ENCODE measurements at regions not wholly inside any gene's neighbourhood (a gene's known extent, or its start where the extent isn't known, plus 50 kb on each side); places are given as distances from the start of the nearest gene placed in this dataset.

- Histone ChIP-seq H3K4me2 (ENCODE audit: low read length) (no peak overlapping the region), H2AK5ac (ENCODE audit: low read length) (no peak overlapping the region), H3K9me3 (ENCODE audit: insufficient read depth, low read depth, low read length) (peaks cover 10% of the 10 kb centered on the region), H2BK120ac (ENCODE audit: insufficient read depth, low read length, poor library complexity) (no peak overlapping the region), H3K4ac (ENCODE audit: low read depth, low read length) (no peak overlapping the region), H3K79me2 (ENCODE audit: control insufficient read depth, insufficient read depth, low read length, poor library complexity) (no peaks in the 10 kb centered on the region), H3K36me3 (ENCODE audit: control insufficient read depth in 1 of 2, insufficient read depth in 2 of 2, low read length in 2 of 2) (peaks cover 0 to 2% of the 10 kb centered on the region in 2 experiments), H2BK5ac (ENCODE audit: low read depth, low read length, poor library complexity) (no peak overlapping the region), H3K27ac (ENCODE audit: low read depth, low read length) (no peak overlapping the region), H3K14ac (ENCODE audit: low read length) (no peak overlapping the region), H3K79me1 (ENCODE audit: low read length) (no peaks in the 10 kb centered on the region), H4K91ac (ENCODE audit: low read depth, low read length) (no peak overlapping the region), H2BK12ac (ENCODE audit: low read length) (no peak overlapping the region), H4K12ac (ENCODE audit: low read depth, low read length) (no peak overlapping the region), H3K18ac (ENCODE audit: low read length) (no peak overlapping the region), H3K4me3 (ENCODE audit: low read depth, low read length) (no peak overlapping the region), H3K23ac (ENCODE audit: low read length) (no peak overlapping the region), H3K27me3 (ENCODE audit: insufficient read depth, low read length) (no peaks in the 10 kb centered on the region), H3K9ac (ENCODE audit: low read length) (no peak overlapping the region), H3K4me1 (ENCODE audit: control insufficient read depth in 1 of 2, insufficient read depth in 2 of 2, low read length in 2 of 2) (no peaks in the 10 kb centered on the region), H4K8ac (ENCODE audit: low read depth, low read length) (no peak overlapping the region), H2AFZ (ENCODE audit: insufficient read depth, low read length, poor library complexity) (no peak overlapping the region)
- WGBS (ENCODE audit: extremely low coverage, insufficient coverage, insufficient read length): no CpG with 5 or more reads among the region's 7 CpGs
- no peak for DNase-seq
Measured at GRCh38 chr18:44061438-44061837, 619.2 kb upstream of the SETBP1 start.

- no peak overlapping the region for H3K9ac ChIP-seq (ENCODE audit: low read length)
- no CpG with 5 or more reads among the region's 4 CpGs for WGBS (ENCODE audit: extremely low coverage, insufficient coverage, insufficient read length)
Measured at GRCh38 chr18:44062345-44062744, 618.3 kb upstream of the SETBP1 start.

GRCh38 chr18:44065206-44065605, 615.5 kb upstream of the SETBP1 start:
- H4K12ac ChIP-seq (ENCODE audit: low read depth, low read length): no peak overlapping the region
- no peak overlapping the region for H3K23ac ChIP-seq (ENCODE audit: low read length)
- peaks cover 0 to under 1% of the 10 kb centered on the region in 2 experiments for H3K36me3 ChIP-seq (ENCODE audit: control insufficient read depth in 1 of 2, insufficient read depth in 2 of 2, low read length in 2 of 2)
- no peaks in the 10 kb centered on the region for H3K79me2 ChIP-seq (ENCODE audit: control insufficient read depth, insufficient read depth, low read length, poor library complexity)
- H4K91ac ChIP-seq (ENCODE audit: low read depth, low read length): no peak overlapping the region
- no peak for DNase-seq
- H3K27ac ChIP-seq (ENCODE audit: low read depth, low read length): no peak overlapping the region
- H3K9me3 ChIP-seq (ENCODE audit: insufficient read depth, low read depth, low read length): peaks cover 7% of the 10 kb centered on the region
- no peak overlapping the region for H3K4me3 ChIP-seq (ENCODE audit: low read depth, low read length)
- H3K9ac ChIP-seq (ENCODE audit: low read length): no peak overlapping the region
- no peak overlapping the region for H4K8ac ChIP-seq (ENCODE audit: low read depth, low read length)
- no peak overlapping the region for H2AK5ac ChIP-seq (ENCODE audit: low read length)
- H3K27me3 ChIP-seq (ENCODE audit: insufficient read depth, low read length): no peaks in the 10 kb centered on the region
- no peak overlapping the region for H2BK5ac ChIP-seq (ENCODE audit: low read depth, low read length, poor library complexity)
- no peak overlapping the region for H2BK120ac ChIP-seq (ENCODE audit: insufficient read depth, low read length, poor library complexity)
- no peak overlapping the region for H3K4ac ChIP-seq (ENCODE audit: low read depth, low read length)
- no peak overlapping the region for H3K14ac ChIP-seq (ENCODE audit: low read length)
- no peaks in the 10 kb centered on the region for H3K4me1 ChIP-seq (ENCODE audit: control insufficient read depth in 1 of 2, insufficient read depth in 2 of 2, low read length in 2 of 2)
- H3K18ac ChIP-seq (ENCODE audit: low read length): no peak overlapping the region
- H3K4me2 ChIP-seq (ENCODE audit: low read length): no peak overlapping the region
- no peaks in the 10 kb centered on the region for H3K79me1 ChIP-seq (ENCODE audit: low read length)
- no CpG with 5 or more reads among the region's 3 CpGs for WGBS (ENCODE audit: extremely low coverage, insufficient coverage, insufficient read length)
- no peak overlapping the region for H2AFZ ChIP-seq (ENCODE audit: insufficient read depth, low read length, poor library complexity)
- H2BK12ac ChIP-seq (ENCODE audit: low read length): no peak overlapping the region

More at GRCh38 chr18:44062345-44062744, 618.3 kb upstream of the SETBP1 start:
- H2BK120ac ChIP-seq (ENCODE audit: insufficient read depth, low read length, poor library complexity): no peak overlapping the region
- H3K4me2 ChIP-seq (ENCODE audit: low read length): no peak overlapping the region
- DNase-seq: no peak
- no peak overlapping the region for H3K27ac ChIP-seq (ENCODE audit: low read depth, low read length)
- H3K36me3 ChIP-seq (ENCODE audit: control insufficient read depth in 1 of 2, insufficient read depth in 2 of 2, low read length in 2 of 2): peaks cover 0 to 2% of the 10 kb centered on the region in 2 experiments
- H3K4me3 ChIP-seq (ENCODE audit: low read depth, low read length): no peak overlapping the region
- no peak overlapping the region for H2AFZ ChIP-seq (ENCODE audit: insufficient read depth, low read length, poor library complexity)
- no peaks in the 10 kb centered on the region for H3K27me3 ChIP-seq (ENCODE audit: insufficient read depth, low read length)
- H4K12ac ChIP-seq (ENCODE audit: low read depth, low read length): no peak overlapping the region
- H3K79me1 ChIP-seq (ENCODE audit: low read length): no peaks in the 10 kb centered on the region
- no peak overlapping the region for H2BK5ac ChIP-seq (ENCODE audit: low read depth, low read length, poor library complexity)
- H2BK12ac ChIP-seq (ENCODE audit: low read length): no peak overlapping the region
- no peak overlapping the region for H3K18ac ChIP-seq (ENCODE audit: low read length)
- no peak overlapping the region for H3K14ac ChIP-seq (ENCODE audit: low read length)
- H3K23ac ChIP-seq (ENCODE audit: low read length): no peak overlapping the region
- H3K4ac ChIP-seq (ENCODE audit: low read depth, low read length): no peak overlapping the region
- H4K8ac ChIP-seq (ENCODE audit: low read depth, low read length): no peak overlapping the region
- H3K4me1 ChIP-seq (ENCODE audit: control insufficient read depth in 1 of 2, insufficient read depth in 2 of 2, low read length in 2 of 2): no peaks in the 10 kb centered on the region
- peaks cover 10% of the 10 kb centered on the region for H3K9me3 ChIP-seq (ENCODE audit: insufficient read depth, low read depth, low read length)
- H2AK5ac ChIP-seq (ENCODE audit: low read length): no peak overlapping the region
- no peak overlapping the region for H4K91ac ChIP-seq (ENCODE audit: low read depth, low read length)
- no peaks in the 10 kb centered on the region for H3K79me2 ChIP-seq (ENCODE audit: control insufficient read depth, insufficient read depth, low read length, poor library complexity)

GRCh38 chr18:44066541-44066940, 614.1 kb upstream of the SETBP1 start:
- no peaks in the 10 kb centered on the region for H3K9me3 ChIP-seq (ENCODE audit: insufficient read depth, low read depth, low read length)
- H3K4me2 ChIP-seq (ENCODE audit: low read length): no peak overlapping the region
- no peak for DNase-seq
- H3K4me3 ChIP-seq (ENCODE audit: low read depth, low read length): no peak overlapping the region
- no peak overlapping the region for H4K91ac ChIP-seq (ENCODE audit: low read depth, low read length)
- H2BK12ac ChIP-seq (ENCODE audit: low read length): no peak overlapping the region
- no peaks in the 10 kb centered on the region for H3K4me1 ChIP-seq (ENCODE audit: control insufficient read depth in 1 of 2, insufficient read depth in 2 of 2, low read length in 2 of 2)
- H3K9ac ChIP-seq (ENCODE audit: low read length): no peak overlapping the region
- H2AK5ac ChIP-seq (ENCODE audit: low read length): no peak overlapping the region
- no peaks in the 10 kb centered on the region for H3K79me2 ChIP-seq (ENCODE audit: control insufficient read depth, insufficient read depth, low read length, poor library complexity)
- no peak overlapping the region for H2BK120ac ChIP-seq (ENCODE audit: insufficient read depth, low read length, poor library complexity)
- no peak overlapping the region for H3K18ac ChIP-seq (ENCODE audit: low read length)
- H3K27me3 ChIP-seq (ENCODE audit: insufficient read depth, low read length): no peaks in the 10 kb centered on the region
- no peaks in the 10 kb centered on the region for H3K36me3 ChIP-seq (ENCODE audit: control insufficient read depth in 1 of 2, insufficient read depth in 2 of 2, low read length in 2 of 2)
- no peak overlapping the region for H2BK5ac ChIP-seq (ENCODE audit: low read depth, low read length, poor library complexity)
- H3K27ac ChIP-seq (ENCODE audit: low read depth, low read length): no peak overlapping the region
- H4K8ac ChIP-seq (ENCODE audit: low read depth, low read length): no peak overlapping the region
- H3K4ac ChIP-seq (ENCODE audit: low read depth, low read length): no peak overlapping the region
- no peak overlapping the region for H4K12ac ChIP-seq (ENCODE audit: low read depth, low read length)
- H3K23ac ChIP-seq (ENCODE audit: low read length): no peak overlapping the region
- no peaks in the 10 kb centered on the region for H3K79me1 ChIP-seq (ENCODE audit: low read length)
- H3K14ac ChIP-seq (ENCODE audit: low read length): no peak overlapping the region
- H2AFZ ChIP-seq (ENCODE audit: insufficient read depth, low read length, poor library complexity): no peak overlapping the region
- WGBS (ENCODE audit: extremely low coverage, insufficient coverage, insufficient read length): no CpG with 5 or more reads among the region's 1 CpG

All from trophoblast cell (in vitro differentiated cells and primary cell).